ENCODE measurements at regions not wholly inside any gene's neighbourhood (a gene's known extent, or its start where the extent isn't known, plus 50 kb on each side); places are given as distances from the start of the nearest gene placed in this dataset.

- TF ChIP-seq CTCF (IDR thresholded peaks at IDR 0.05; ENCODE audit: extremely low read depth, missing control alignments): no peak
- DNase-seq (ENCODE audit: low spot score): no peak
Observed at GRCh38 chr14:77985211-77985615, 185.0 kb upstream of the NRXN3 start.

- no peak for TF ChIP-seq CTCF (IDR thresholded peaks at IDR 0.05; ENCODE audit: extremely low read depth, missing control alignments)
- DNase-seq (ENCODE audit: low spot score): no peak
Observed at GRCh38 chr14:77986773-77987172, 183.4 kb upstream of the NRXN3 start.

- no peak for DNase-seq (ENCODE audit: low spot score)
- no peak for TF ChIP-seq CTCF (IDR thresholded peaks at IDR 0.05; ENCODE audit: extremely low read depth, missing control alignments)
Observed at GRCh38 chr14:77988096-77988870, 181.9 kb upstream of the NRXN3 start.

GRCh38 chr14:77988970-77989369 lies 181.2 kb upstream of the NRXN3 start:
- no peak for TF ChIP-seq CTCF (IDR thresholded peaks at IDR 0.05; ENCODE audit: extremely low read depth, missing control alignments)
- DNase-seq (ENCODE audit: low spot score): no peak

- no peak for TF ChIP-seq CTCF (IDR thresholded peaks at IDR 0.05; ENCODE audit: extremely low read depth, missing control alignments)
- no peak for DNase-seq (ENCODE audit: low spot score)
Observed at GRCh38 chr14:77989441-77989991, 180.7 kb upstream of the NRXN3 start.

GRCh38 chr14:77990337-77990736 lies 179.8 kb upstream of the NRXN3 start:
- TF ChIP-seq CTCF (IDR thresholded peaks at IDR 0.05; ENCODE audit: extremely low read depth, missing control alignments): no peak
- DNase-seq (ENCODE audit: low spot score): no peak

- DNase-seq (ENCODE audit: low spot score): no peak
- TF ChIP-seq CTCF (IDR thresholded peaks at IDR 0.05; ENCODE audit: extremely low read depth, missing control alignments): no peak
Observed at GRCh38 chr14:77991128-77991772, 178.9 kb upstream of the NRXN3 start.
